K562 (cell line): ENCODE measurements at regions not wholly inside any gene's neighbourhood (a gene's known extent, or its start where the extent isn't known, plus 50 kb on each side); places are given as distances from the start of the nearest gene placed in this dataset.

Experiments
- CTCFL ChIP-seq: IDR thresholded peaks from 2 replicates; pipeline ENCODE4 v1.6.1; 2011; ENCODE audit warnings: borderline replicate concordance, low read depth, mild to moderate bottlenecking, moderate library complexity, low read length; ENCODE audit not compliant: insufficient read depth, poor library complexity, severe bottlenecking
- FOXO4 ChIP-seq: fragments of 450-650 bp; formaldehyde crosslinking; IDR thresholded peaks from 2 replicates; pipeline ENCODE4 v1.4.0; 2020; ENCODE audit warnings: mild to moderate bottlenecking, moderate library complexity
- HNRNPK ChIP-seq: fragments of 200-400 bp; formaldehyde crosslinking; IDR thresholded peaks from one replicate; pipeline ENCODE4 v1.6.1; 2018; ENCODE audit warnings: mild to moderate bottlenecking, low read depth, low read length; ENCODE audit not compliant: poor library complexity, severe bottlenecking
- KDM2B ChIP-seq: fragments of 250-450 bp; sonication (Bioruptor Pico); IDR thresholded peaks from 2 replicates; pipeline ENCODE4 v1.8.0; 2021; ENCODE audit warnings: mild to moderate bottlenecking, moderate library complexity
- MAFG ChIP-seq: fragments of 450-650 bp; conservative IDR thresholded peaks from 2 replicates; pipeline ENCODE4 v1.6.1; 2016; ENCODE audit warnings: missing genetic modification characterization, missing compliant biosample characterization
- NFIX ChIP-seq: fragments of 250-450 bp; sonication (Bioruptor Pico); IDR thresholded peaks from 2 replicates; pipeline ENCODE4 v1.4.0; 2020; ENCODE audit warnings: low read depth, mild to moderate bottlenecking, moderate library complexity
- REST ChIP-seq, 2 experiments: fragments of 450-650 bp; formaldehyde crosslinking in 1 of 2; IDR thresholded peaks; 2 replicates each; pipeline versions ENCODE4 v1.4.0 to v1.6.1; 2014 to 2020; ENCODE audit warnings: mild to moderate bottlenecking in 2 of 2, borderline replicate concordance in 1 of 2, low read depth in 1 of 2
- VEZF1 ChIP-seq: fragments of 200-800 bp; sonication (Bioruptor generic); IDR thresholded peaks from 2 replicates; pipeline ENCODE4 v1.6.1; 2017; ENCODE audit warnings: missing genetic modification characterization, missing compliant biosample characterization
- TF ChIP-seq, protein P1 (sequence below): fragments of 250-450 bp; sonication (Bioruptor Pico); IDR thresholded peaks from 2 replicates; pipeline ENCODE4 v1.4.0; 2020; ENCODE audit warnings: mild to moderate bottlenecking, moderate library complexity

DNA sequence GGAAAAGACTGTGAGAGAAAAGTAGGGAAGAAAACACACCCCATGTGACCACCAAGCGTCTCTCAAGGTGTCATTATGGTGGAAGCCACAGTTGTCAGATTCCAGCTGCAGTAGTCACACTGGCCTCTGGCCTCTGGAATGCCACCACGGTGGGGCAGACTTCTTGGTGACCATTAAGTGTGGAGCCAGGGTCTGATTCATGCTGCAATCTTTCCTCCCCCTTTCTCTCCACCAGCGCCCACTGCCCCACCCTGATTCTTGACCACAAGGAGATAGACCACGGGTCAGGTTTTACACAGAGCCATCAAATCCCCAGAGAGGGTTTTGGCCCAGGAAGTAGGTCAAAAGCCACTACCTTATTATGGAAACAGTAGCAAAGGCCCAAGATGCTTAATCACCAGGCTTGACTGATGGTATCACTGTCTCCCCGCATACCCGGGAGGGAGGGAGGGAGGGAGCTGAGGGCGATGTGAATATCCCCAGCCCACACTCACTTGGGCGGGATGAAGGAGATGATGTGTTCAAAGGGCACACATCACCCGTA is 52.7 kb upstream of the GRHL3 start (continued):
- TF ChIP-seq CTCFL (peak; percentile 65), MAFG (tag) (no peak), FOXO4 (CRISPR knock-in tag) (no peak), VEZF1 (CRISPR knock-in tag) (peak; percentile 86), REST (IDR thresholded peaks at IDR 0.05; ENCODE audit: borderline replicate concordance) (no peak), REST (CRISPR knock-in tag; IDR thresholded peaks at IDR 0.05; ENCODE audit: low read depth) (no peak), KDM2B (CRISPR knock-in tag) (no peak), NFIX (CRISPR knock-in tag) (no peak), HNRNPK (no peak)
- TF ChIP-seq, protein P1, sequence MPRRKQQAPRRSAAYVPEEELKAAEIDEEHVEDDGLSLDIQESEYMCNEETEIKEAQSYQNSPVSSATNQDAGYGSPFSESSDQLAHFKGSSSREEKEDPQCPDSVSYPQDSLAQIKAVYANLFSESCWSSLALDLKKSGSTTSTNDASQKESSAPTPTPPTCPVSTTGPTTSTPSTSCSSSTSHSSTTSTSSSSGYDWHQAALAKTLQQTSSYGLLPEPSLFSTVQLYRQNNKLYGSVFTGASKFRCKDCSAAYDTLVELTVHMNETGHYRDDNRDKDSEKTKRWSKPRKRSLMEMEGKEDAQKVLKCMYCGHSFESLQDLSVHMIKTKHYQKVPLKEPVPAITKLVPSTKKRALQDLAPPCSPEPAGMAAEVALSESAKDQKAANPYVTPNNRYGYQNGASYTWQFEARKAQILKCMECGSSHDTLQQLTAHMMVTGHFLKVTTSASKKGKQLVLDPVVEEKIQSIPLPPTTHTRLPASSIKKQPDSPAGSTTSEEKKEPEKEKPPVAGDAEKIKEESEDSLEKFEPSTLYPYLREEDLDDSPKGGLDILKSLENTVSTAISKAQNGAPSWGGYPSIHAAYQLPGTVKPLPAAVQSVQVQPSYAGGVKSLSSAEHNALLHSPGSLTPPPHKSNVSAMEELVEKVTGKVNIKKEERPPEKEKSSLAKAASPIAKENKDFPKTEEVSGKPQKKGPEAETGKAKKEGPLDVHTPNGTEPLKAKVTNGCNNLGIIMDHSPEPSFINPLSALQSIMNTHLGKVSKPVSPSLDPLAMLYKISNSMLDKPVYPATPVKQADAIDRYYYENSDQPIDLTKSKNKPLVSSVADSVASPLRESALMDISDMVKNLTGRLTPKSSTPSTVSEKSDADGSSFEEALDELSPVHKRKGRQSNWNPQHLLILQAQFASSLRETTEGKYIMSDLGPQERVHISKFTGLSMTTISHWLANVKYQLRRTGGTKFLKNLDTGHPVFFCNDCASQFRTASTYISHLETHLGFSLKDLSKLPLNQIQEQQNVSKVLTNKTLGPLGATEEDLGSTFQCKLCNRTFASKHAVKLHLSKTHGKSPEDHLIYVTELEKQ (CRISPR knock-in tag), result no peak
